AG09309 (cell line): ENCODE measurements at regions not wholly inside any gene's neighbourhood (a gene's known extent, or its start where the extent isn't known, plus 50 kb on each side); places are given as distances from the start of the nearest gene placed in this dataset.

ENCODE experiments used
- DNase-seq: peaks from one replicate; pipeline ENCODE4 v3.0.0-alpha.2; 2010; ENCODE audit warnings: low read depth
- H3K4me3 ChIP-seq: 2 replicates; pipeline ENCODE4 v1.5.1; 2011; ENCODE audit warnings: mild to moderate bottlenecking, low read depth, low read length, moderate library complexity; ENCODE audit not compliant: control insufficient read depth
- TF ChIP-seq, protein P1 (sequence below): IDR thresholded peaks from 2 replicates; pipeline ENCODE4 v1.5.1; 2011; ENCODE audit warnings: mild to moderate bottlenecking, low read depth, low read length, inconsistent platforms; ENCODE audit not compliant: insufficient read depth, control insufficient read depth; ENCODE audit errors: missing control alignments

DNA sequence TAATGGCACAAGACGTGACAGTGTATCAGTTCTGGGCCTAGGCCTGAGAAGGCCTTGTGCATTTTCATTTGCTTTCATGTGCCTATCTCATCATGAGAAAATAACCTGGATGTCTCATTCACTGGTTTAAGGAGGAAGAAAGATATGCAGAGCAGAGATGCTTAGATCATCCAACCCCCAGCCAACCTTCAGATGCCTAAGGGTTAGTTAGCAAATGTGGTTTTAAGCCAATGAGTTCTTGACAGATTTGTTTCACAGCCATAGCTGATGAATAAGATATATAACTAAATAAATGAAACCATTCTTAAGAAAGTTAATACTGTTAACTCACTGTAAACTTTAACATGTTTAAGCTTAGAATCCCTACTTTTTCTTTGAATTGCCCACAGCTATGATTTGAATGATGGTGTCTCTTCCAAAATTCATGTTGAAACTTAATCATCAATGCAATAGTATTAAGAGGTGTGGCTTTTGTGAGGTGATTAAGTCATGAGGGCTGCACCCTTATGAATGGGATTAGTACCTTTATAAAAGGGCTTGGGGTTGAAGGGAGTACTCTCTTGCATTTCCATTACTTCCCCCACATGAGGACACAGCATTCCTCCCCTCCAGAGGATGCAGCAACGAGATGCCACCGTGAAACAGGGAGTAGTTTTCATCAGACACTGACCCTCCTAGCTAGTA is 324.6 kb upstream of the TBC1D5 start:
- no peak overlapping the region for H3K4me3 ChIP-seq
- TF ChIP-seq, protein P1, sequence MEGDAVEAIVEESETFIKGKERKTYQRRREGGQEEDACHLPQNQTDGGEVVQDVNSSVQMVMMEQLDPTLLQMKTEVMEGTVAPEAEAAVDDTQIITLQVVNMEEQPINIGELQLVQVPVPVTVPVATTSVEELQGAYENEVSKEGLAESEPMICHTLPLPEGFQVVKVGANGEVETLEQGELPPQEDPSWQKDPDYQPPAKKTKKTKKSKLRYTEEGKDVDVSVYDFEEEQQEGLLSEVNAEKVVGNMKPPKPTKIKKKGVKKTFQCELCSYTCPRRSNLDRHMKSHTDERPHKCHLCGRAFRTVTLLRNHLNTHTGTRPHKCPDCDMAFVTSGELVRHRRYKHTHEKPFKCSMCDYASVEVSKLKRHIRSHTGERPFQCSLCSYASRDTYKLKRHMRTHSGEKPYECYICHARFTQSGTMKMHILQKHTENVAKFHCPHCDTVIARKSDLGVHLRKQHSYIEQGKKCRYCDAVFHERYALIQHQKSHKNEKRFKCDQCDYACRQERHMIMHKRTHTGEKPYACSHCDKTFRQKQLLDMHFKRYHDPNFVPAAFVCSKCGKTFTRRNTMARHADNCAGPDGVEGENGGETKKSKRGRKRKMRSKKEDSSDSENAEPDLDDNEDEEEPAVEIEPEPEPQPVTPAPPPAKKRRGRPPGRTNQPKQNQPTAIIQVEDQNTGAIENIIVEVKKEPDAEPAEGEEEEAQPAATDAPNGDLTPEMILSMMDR: no peak
- DNase-seq: no peak

- TF ChIP-seq, protein P1: no peak
- DNase-seq: no peak
- H3K4me3 ChIP-seq: no peak overlapping the region
These were observed 322.2 kb upstream of the TBC1D5 start for GRCh38 chr3:18064586-18064985.

GRCh38 chr3:18062657-18063025 is 320.2 kb upstream of the TBC1D5 start:
- TF ChIP-seq, protein P1: no peak
- no peak overlapping the region for H3K4me3 ChIP-seq
- peak; percentile 37 for DNase-seq

DNA sequence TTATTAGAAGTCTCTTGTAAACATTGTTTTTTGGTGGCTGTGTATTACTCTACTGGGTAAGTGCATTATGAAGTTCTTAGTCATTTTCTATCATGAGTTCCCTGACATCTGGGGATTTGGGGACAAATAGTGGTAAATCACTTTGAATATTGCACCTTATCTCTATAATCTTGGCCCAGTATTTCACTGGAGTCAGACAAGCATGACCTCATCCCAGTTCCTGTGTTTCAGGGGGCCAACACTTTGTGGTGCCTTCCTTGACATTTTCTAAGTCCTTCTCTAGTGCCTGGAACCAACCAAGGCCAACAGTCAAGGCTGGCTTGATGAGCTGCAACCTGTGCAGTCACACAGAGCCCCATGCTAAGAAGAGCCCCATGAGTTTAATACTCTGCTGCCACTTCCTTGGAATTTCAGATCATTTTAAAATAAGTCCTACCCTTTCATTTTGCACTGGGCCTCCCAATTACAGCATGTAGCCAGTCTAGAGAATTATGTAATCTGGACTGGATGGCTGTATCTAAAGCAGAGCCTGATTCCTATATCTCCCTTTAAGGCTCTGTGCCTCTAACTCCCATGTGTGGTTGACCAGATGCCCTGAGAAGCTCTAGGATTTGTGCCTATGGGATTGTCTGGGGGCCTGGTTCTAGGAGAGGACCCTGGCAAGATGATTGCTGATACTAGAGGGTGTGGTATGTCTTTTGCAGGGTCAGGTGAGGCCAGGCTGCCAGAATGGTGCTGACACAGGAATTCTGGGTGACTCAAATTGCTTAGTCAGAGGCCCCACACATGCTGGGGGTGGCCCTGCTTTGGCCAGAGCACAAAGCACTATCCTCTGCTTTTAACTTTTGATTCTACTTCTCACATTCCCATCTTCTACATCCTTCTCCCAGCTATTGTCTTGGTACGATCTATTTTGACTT is 319.6 kb upstream of the TBC1D5 start:
- DNase-seq: no peak

DNA sequence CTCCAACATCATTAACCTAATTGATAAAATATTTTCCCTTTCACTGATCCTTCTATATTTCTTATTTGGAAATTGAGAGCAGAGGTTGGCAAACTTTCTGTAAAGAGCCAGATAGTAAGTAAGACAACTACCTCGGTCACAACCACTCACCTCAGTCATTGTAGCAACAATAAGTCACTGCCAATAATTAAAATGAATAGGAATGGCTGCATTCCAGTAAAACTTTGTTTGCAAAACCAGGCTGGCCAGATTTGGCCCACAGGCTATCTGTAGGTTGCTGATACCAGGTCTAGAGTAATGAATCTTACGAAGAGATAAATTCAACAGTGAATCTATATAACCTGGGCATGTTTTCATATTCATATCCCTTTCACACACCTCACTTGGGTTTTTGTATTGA is 316.2 kb upstream of the TBC1D5 start:
- TF ChIP-seq, protein P1: no peak
- DNase-seq: no peak
- H3K4me3 ChIP-seq: no peak overlapping the region

More for the DNA sequence above, 319.6 kb upstream of the TBC1D5 start:
- TF ChIP-seq, protein P1: no peak
- H3K4me3 ChIP-seq: no peak overlapping the region

DNA sequence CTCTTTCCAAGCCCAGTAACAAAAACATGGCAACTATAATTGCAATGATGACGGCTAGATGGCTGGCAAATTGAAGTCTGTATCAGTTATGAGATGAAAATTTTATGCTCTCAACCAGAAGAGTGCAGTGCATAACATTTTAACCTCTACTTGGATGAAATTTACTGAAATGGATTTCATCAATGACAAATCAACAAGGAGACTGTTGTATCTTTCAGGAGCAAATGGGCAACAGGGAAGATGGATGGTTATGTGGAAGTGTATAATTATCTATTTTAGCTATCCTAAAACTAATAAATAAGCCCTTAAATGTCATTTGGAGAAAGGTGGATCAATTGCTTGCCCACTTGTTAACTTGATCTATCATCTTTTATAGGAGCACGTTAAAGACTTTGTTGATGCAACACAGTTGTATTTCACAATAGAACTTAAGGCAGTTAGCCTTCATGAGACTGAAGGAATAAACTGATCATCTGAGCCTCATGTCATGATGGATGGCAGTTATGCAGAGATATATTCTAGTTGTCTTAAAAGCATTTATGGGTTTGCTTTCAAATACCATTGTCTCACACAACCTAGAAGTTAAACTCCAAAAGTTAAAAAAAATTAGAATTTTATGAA is 315.1 kb upstream of the TBC1D5 start:
- DNase-seq: no peak
- TF ChIP-seq, protein P1: no peak
- no peak overlapping the region for H3K4me3 ChIP-seq
